ENCODE measurements at regions not wholly inside any gene's neighbourhood (a gene's known extent, or its start where the extent isn't known, plus 50 kb on each side); places are given as distances from the start of the nearest gene placed in this dataset.

DNA sequence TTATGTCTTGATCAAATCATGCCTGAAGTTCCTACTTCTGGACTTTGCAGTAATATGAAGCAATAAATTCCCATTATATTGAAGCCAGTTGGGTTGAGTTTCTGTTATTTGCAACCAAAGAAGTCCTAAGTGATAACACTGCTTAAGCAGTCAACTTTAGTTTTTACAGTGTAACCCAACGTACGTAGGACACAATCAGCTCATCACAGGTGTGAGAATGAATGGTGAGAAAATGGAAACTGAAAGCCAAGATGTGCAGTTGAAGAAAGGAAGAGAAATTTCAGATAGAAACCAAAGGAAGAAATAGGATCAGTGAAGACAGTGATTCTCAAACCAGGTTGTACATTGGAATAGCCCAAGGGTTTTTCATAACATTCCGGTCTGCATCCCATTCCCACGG is 211.4 kb upstream of the ZFP64 start:
- TF ChIP-seq EZH2 (IDR thresholded peaks at IDR 0.05) (no peak), POLR2AphosphoS5 (IDR thresholded peaks at IDR 0.05; ENCODE audit: borderline replicate concordance, low read depth, low read length) (no peak)

All from SK-N-MC (cell line).